Endodermal cell (in vitro differentiated cells): ENCODE measurements at regions not wholly inside any gene's neighbourhood (a gene's known extent, or its start where the extent isn't known, plus 50 kb on each side); places are given as distances from the start of the nearest gene placed in this dataset.

ENCODE experiments used
- DNase-seq: peaks from one replicate; pipeline ENCODE4 v3.0.0-alpha.2; 2017
- H3K27ac ChIP-seq: 2 replicates; pipeline ENCODE4 v1.5.1; 2013; ENCODE audit warnings: mild to moderate bottlenecking, low read depth, low read length, moderate library complexity
- H3K27me3 ChIP-seq: 2 replicates; pipeline ENCODE4 v1.6.1; 2013; ENCODE audit warnings: mild to moderate bottlenecking, low read length, moderate library complexity; ENCODE audit not compliant: insufficient read depth, control insufficient read depth, poor library complexity, severe bottlenecking
- H3K36me3 ChIP-seq: 2 replicates; pipeline ENCODE4 v1.7.0; 2013; ENCODE audit warnings: mild to moderate bottlenecking, low read length, moderate library complexity; ENCODE audit not compliant: control insufficient read depth, insufficient read depth
- H3K4me1 ChIP-seq: one replicate; pipeline ENCODE4 v1.7.0; 2013; ENCODE audit warnings: low read length; ENCODE audit not compliant: control insufficient read depth, insufficient read depth
- H3K4me3 ChIP-seq: 2 replicates; pipeline ENCODE4 v1.5.1; 2013; ENCODE audit warnings: mild to moderate bottlenecking, low read length, moderate library complexity
- H3K9ac ChIP-seq: 2 replicates; pipeline ENCODE4 v1.6.1; 2013; ENCODE audit warnings: mild to moderate bottlenecking, low read length, moderate library complexity; ENCODE audit not compliant: poor library complexity, severe bottlenecking; ENCODE audit errors: extremely low read depth
- H3K9me3 ChIP-seq: 2 replicates; pipeline ENCODE4 v1.6.1; 2013; ENCODE audit warnings: mild to moderate bottlenecking, low read length, moderate library complexity; ENCODE audit not compliant: control insufficient read depth
- H3K27ac Mint-ChIP-seq: 2 replicates; pipeline ENCODE4 v1.8.0; 2020; ENCODE audit warnings: mixed read lengths
- H3K27me3 Mint-ChIP-seq: 2 replicates; pipeline ENCODE4 v1.8.0; 2021; ENCODE audit warnings: mild to moderate bottlenecking, mixed read lengths; ENCODE audit not compliant: insufficient read depth
- H3K36me3 Mint-ChIP-seq: 2 replicates; pipeline ENCODE4 v1.8.0; 2020; ENCODE audit warnings: low read depth, mixed read lengths
- H3K4me1 Mint-ChIP-seq: 2 replicates; pipeline ENCODE4 v1.8.0; 2020; ENCODE audit warnings: mixed read lengths
- H3K4me3 Mint-ChIP-seq: 2 replicates; pipeline ENCODE4 v1.8.0; 2020; ENCODE audit warnings: mild to moderate bottlenecking, moderate library complexity, mixed read lengths
- H3K9me3 Mint-ChIP-seq: 2 replicates; pipeline ENCODE4 v1.8.0; 2020; ENCODE audit warnings: mild to moderate bottlenecking, mixed read lengths
- CTCF ChIP-seq: fragments of 200-600 bp; sonication (generic); conservative IDR thresholded peaks from 2 replicates; pipeline ENCODE4 v1.5.0; 2021; ENCODE audit warnings: antibody characterized with exemption, mild to moderate bottlenecking
- WGBS, 2 experiments: methylation state at CpG; one replicate each; pipeline versions ENCODE4 v1.1.5 to v1.1.7; 2013; ENCODE audit warnings: missing lambda C conversion rate in 2 of 2, mixed read lengths in 1 of 2; ENCODE audit not compliant: insufficient coverage in 1 of 2, insufficient read length in 1 of 2; 5-methylcytosine and 5-hydroxymethylcytosine counted together

GRCh38 chr1:5269901-5270300 lies 615.5 kb downstream of the AJAP1 start:
- H3K27ac ChIP-seq, result no peak overlapping the region
- peaks cover 10% of the 10 kb centered on the region for H3K27me3 Mint-ChIP-seq
- H3K9ac ChIP-seq, result no peak overlapping the region
- H3K4me1 Mint-ChIP-seq, result peaks cover 39% of the 10 kb centered on the region
- no peaks in the 10 kb centered on the region for H3K9me3 ChIP-seq
- DNase-seq, result peak; percentile 22
- peaks cover 3% of the 10 kb centered on the region for H3K4me1 ChIP-seq
- WGBS, 2 experiments, result 100% methylated on average over 2 to 3 of the region's 3 CpGs
- no peaks in the 10 kb centered on the region for H3K36me3 ChIP-seq
- no peaks in the 10 kb centered on the region for H3K27me3 ChIP-seq
- no peak overlapping the region for H3K4me3 Mint-ChIP-seq
- no peaks in the 10 kb centered on the region for H3K36me3 Mint-ChIP-seq
- TF ChIP-seq CTCF, result no peak
- peaks cover 11% of the 10 kb centered on the region for H3K9me3 Mint-ChIP-seq
- no peak overlapping the region for H3K27ac Mint-ChIP-seq
- no peak overlapping the region for H3K4me3 ChIP-seq

GRCh38 chr1:5267603-5268235 lies 613.3 kb downstream of the AJAP1 start:
- Mint-ChIP-seq H3K4me3 (no peak overlapping the region), H3K4me1 (peaks cover 17% of the 10 kb centered on the region), H3K27ac (no peak overlapping the region), H3K9me3 (peaks cover 29% of the 10 kb centered on the region), H3K27me3 (peaks cover 12% of the 10 kb centered on the region), H3K36me3 (peaks cover 6% of the 10 kb centered on the region)
- no peak for TF ChIP-seq CTCF
- H3K36me3 ChIP-seq, result no peaks in the 10 kb centered on the region
- no peaks in the 10 kb centered on the region for H3K4me1 ChIP-seq
- no peak overlapping the region for H3K27ac ChIP-seq
- 66 to 68% methylated on average over 12 to 14 of the region's 14 CpGs for WGBS, 2 experiments
- DNase-seq, result peak; percentile 71
- H3K4me3 ChIP-seq, result no peak overlapping the region
- peaks cover 20% of the 10 kb centered on the region for H3K9me3 ChIP-seq
- H3K27me3 ChIP-seq, result no peaks in the 10 kb centered on the region
- H3K9ac ChIP-seq, result no peak overlapping the region

DNA sequence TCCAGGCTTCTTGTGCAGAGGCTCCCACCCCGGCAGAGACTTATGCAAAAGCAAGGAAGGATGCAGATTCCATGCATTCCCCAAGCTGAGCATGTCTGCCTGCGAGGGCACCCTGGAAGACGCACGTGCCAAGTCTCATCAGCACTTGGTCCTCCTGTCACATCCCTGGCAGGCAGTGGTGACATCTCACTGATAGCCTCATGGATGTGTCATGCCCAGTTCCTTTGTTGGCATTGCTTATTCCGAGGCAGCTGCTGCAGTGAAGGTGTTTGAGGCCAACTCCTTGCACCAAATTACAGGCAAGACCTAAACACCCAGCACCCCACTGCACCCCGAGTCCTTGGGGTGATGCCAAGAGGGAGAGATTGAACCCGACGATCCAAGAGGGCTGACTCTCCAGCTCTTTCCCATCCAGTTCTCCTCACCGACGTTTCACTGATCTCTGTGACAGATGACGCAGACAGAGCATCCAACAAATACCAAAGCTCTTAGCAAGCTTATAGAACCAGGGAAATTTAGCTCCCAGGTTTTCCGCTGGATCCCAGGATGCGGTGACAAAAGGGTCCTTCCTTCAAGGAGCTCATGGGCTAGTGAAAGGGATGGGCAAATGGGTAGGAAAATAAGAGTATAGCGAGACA lies 611.1 kb downstream of the AJAP1 start:
- TF ChIP-seq CTCF, result no peak

More for the DNA sequence above, 611.1 kb downstream of the AJAP1 start:
- H3K27me3 Mint-ChIP-seq, result peaks cover 12% of the 10 kb centered on the region
- peaks cover 45% of the 10 kb centered on the region for H3K9me3 Mint-ChIP-seq
- DNase-seq, result peak; percentile 43
- H3K27ac Mint-ChIP-seq, result no peak overlapping the region
- H3K9ac ChIP-seq, result no peak overlapping the region
- H3K27ac ChIP-seq, result no peak overlapping the region
- 86% methylated on average over 11 to 14 of the region's 14 CpGs for WGBS, 2 experiments
- H3K27me3 ChIP-seq, result no peaks in the 10 kb centered on the region
- H3K9me3 ChIP-seq, result peaks cover 33% of the 10 kb centered on the region
- H3K36me3 Mint-ChIP-seq, result peaks cover 6% of the 10 kb centered on the region
- no peaks in the 10 kb centered on the region for H3K4me1 ChIP-seq
- H3K4me1 Mint-ChIP-seq, result peaks cover 8% of the 10 kb centered on the region
- H3K4me3 Mint-ChIP-seq, result no peak overlapping the region
- no peaks in the 10 kb centered on the region for H3K36me3 ChIP-seq
- no peak overlapping the region for H3K4me3 ChIP-seq
